Type B pancreatic cell (in vitro differentiated cells): ENCODE measurements at regions not wholly inside any gene's neighbourhood (a gene's known extent, or its start where the extent isn't known, plus 50 kb on each side); places are given as distances from the start of the nearest gene placed in this dataset.
"Not testable (repeated sequence)": the region's sequence is repeated elsewhere in the genome, so short reads cannot be mapped to it uniquely, and the experiment has no call there.

Source experiments
- DNase-seq: peaks from one replicate; pipeline ENCODE4 v3.0.0; 2021; ENCODE audit warnings: mixed read lengths; ENCODE audit not compliant: unreplicated experiment; ENCODE audit errors: extremely low spot score
- H3K27ac Mint-ChIP-seq: 2 replicates; pipeline ENCODE4 v1.8.0; 2021; ENCODE audit warnings: mild to moderate bottlenecking, mixed read lengths
- H3K27me3 Mint-ChIP-seq: 2 replicates; pipeline ENCODE4 v1.8.0; 2021; ENCODE audit warnings: mixed read lengths
- H3K36me3 Mint-ChIP-seq: 2 replicates; pipeline ENCODE4 v1.8.0; 2021; ENCODE audit warnings: mixed read lengths
- H3K4me1 Mint-ChIP-seq: one replicate; pipeline ENCODE4 v1.8.0; 2021; ENCODE audit warnings: mixed read lengths; ENCODE audit not compliant: unreplicated experiment
- H3K4me3 Mint-ChIP-seq: 2 replicates; pipeline ENCODE4 v1.8.0; 2021; ENCODE audit warnings: mild to moderate bottlenecking, mixed read lengths
- H3K9me3 Mint-ChIP-seq: 2 replicates; pipeline ENCODE4 v1.8.0; 2021; ENCODE audit warnings: mixed read lengths
- TF ChIP-seq, protein P1 (sequence below): fragments of 200-600 bp; sonication (generic); conservative IDR thresholded peaks from 2 replicates; pipeline ENCODE4 v1.5.0; 2021; ENCODE audit warnings: antibody characterized with exemption, mild to moderate bottlenecking

DNA sequence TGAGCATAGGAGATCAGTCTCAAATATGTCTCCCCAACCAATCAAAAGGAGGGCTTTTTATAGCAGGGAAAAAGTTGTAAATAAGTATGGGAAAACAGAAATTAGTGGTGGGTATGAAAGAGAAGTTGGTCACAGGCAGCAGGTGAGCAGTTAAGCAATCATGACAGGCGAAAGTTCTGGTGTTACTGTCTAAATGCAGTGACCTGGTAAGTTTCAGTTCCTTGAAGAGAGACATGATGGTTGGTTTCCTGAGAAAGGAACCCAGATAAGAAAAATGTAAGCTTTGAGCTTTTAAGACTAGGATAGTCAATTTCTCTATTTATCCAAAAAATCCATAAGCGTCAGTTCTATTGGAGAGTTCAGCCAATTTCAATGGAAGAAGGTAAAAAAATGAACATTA is 466.2 kb upstream of the FLRT2 start:
- no peak for DNase-seq
- H3K4me1 Mint-ChIP-seq: no peaks in the 10 kb centered on the region
- no peak overlapping the region for H3K27ac Mint-ChIP-seq
- no peaks in the 10 kb centered on the region for H3K36me3 Mint-ChIP-seq
- TF ChIP-seq, protein P1, sequence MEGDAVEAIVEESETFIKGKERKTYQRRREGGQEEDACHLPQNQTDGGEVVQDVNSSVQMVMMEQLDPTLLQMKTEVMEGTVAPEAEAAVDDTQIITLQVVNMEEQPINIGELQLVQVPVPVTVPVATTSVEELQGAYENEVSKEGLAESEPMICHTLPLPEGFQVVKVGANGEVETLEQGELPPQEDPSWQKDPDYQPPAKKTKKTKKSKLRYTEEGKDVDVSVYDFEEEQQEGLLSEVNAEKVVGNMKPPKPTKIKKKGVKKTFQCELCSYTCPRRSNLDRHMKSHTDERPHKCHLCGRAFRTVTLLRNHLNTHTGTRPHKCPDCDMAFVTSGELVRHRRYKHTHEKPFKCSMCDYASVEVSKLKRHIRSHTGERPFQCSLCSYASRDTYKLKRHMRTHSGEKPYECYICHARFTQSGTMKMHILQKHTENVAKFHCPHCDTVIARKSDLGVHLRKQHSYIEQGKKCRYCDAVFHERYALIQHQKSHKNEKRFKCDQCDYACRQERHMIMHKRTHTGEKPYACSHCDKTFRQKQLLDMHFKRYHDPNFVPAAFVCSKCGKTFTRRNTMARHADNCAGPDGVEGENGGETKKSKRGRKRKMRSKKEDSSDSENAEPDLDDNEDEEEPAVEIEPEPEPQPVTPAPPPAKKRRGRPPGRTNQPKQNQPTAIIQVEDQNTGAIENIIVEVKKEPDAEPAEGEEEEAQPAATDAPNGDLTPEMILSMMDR: no peak
- no peak overlapping the region for H3K4me3 Mint-ChIP-seq
- peaks cover 13% of the 10 kb centered on the region for H3K9me3 Mint-ChIP-seq
- peaks cover 3% of the 10 kb centered on the region for H3K27me3 Mint-ChIP-seq

- Mint-ChIP-seq H3K4me1 (no peaks in the 10 kb centered on the region), H3K4me3 (no peak overlapping the region), H3K27me3 (peaks cover 3% of the 10 kb centered on the region), H3K27ac (no peak overlapping the region), H3K36me3 (no peaks in the 10 kb centered on the region), H3K9me3 (no peaks in the 10 kb centered on the region)
- DNase-seq: no peak
- TF ChIP-seq, protein P1: no peak
Observed at GRCh38 chr14:85071447-85071846, 458.5 kb upstream of the FLRT2 start.

GRCh38 chr14:85074955-85075354 is 455.0 kb upstream of the FLRT2 start:
- H3K27ac Mint-ChIP-seq: no peak overlapping the region
- H3K36me3 Mint-ChIP-seq: no peaks in the 10 kb centered on the region
- no peak for DNase-seq
- no peak overlapping the region for H3K4me3 Mint-ChIP-seq
- TF ChIP-seq, protein P1: no peak
- H3K9me3 Mint-ChIP-seq: no peaks in the 10 kb centered on the region
- H3K4me1 Mint-ChIP-seq: no peaks in the 10 kb centered on the region
- H3K27me3 Mint-ChIP-seq: no peaks in the 10 kb centered on the region

DNA sequence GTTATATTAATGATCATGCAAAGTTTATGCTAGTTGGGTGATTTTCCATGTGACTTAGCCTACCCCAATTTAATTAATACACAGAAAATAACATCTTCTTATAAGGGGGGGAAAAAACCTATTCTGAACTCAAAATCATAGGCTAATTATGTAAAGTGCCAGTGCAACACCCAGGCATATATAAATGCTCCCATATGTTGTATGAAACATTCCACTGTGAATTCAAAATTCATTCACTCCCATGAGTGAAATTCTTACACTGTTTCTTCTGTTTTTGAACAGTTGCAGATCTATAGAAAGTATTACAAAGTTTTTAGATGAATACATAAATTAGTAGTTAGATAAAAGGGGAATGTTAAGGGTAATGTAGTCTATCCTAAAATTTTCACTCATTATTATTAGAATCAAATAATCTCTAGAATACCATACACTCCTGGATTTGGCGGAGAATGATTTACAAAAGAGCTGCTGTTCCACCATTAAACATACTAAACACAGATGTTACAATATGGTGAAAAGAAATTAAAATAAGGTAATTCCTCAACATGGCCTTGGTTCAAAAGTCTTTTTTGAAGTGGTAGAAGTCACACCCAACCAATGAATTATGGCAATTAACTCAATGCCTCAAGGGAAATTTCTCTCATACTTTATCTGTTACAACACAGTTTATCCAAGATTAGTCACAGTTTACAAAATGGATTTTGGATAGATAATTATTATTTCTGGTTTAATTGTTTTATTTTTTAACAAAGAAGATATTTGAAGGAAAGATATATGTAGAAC is 454.1 kb upstream of the FLRT2 start:
- H3K4me1 Mint-ChIP-seq: no peaks in the 10 kb centered on the region
- no peak for DNase-seq
- H3K4me3 Mint-ChIP-seq: no peak overlapping the region
- no peaks in the 10 kb centered on the region for H3K36me3 Mint-ChIP-seq
- H3K27me3 Mint-ChIP-seq: no peaks in the 10 kb centered on the region
- H3K9me3 Mint-ChIP-seq: no peaks in the 10 kb centered on the region
- TF ChIP-seq, protein P1: no peak
- H3K27ac Mint-ChIP-seq: no peak overlapping the region

DNA sequence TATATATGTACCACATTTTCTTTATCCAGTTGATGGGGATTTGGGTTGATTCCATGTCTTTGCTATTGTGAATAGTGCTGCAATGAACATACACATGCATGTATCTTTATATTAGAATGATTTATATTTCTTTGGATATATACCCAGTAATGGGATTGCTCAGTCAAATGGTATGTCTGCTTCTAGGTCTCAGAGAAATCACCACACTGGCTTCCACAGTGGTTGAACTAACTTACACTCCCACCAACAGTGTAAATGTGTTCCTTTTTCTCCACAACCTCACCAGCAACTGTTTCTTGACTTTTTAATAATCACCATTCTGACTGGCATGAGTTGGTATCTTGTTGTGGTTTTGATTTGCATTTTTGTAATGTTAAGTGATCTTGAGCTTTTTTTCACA is 452.2 kb upstream of the FLRT2 start:
- DNase-seq, H3K4me3 Mint-ChIP-seq, H3K36me3 Mint-ChIP-seq, H3K27ac Mint-ChIP-seq, H3K27me3 Mint-ChIP-seq, H3K4me1 Mint-ChIP-seq, H3K9me3 Mint-ChIP-seq: not testable (repeated sequence)

- H3K9me3 Mint-ChIP-seq: no peaks in the 10 kb centered on the region
- H3K27ac Mint-ChIP-seq: no peak overlapping the region
- no peak for DNase-seq
- TF ChIP-seq, protein P1: no peak
- peaks cover 4% of the 10 kb centered on the region for H3K27me3 Mint-ChIP-seq
- H3K4me1 Mint-ChIP-seq: no peaks in the 10 kb centered on the region
- no peak overlapping the region for H3K4me3 Mint-ChIP-seq
- H3K36me3 Mint-ChIP-seq: no peaks in the 10 kb centered on the region
Observed at GRCh38 chr14:85079842-85080730, 449.9 kb upstream of the FLRT2 start.
